ENCODE measurements at regions not wholly inside any gene's neighbourhood (a gene's known extent, or its start where the extent isn't known, plus 50 kb on each side); places are given as distances from the start of the nearest gene placed in this dataset.

- Histone ChIP-seq H3K4ac (ENCODE audit: low read depth, low read length) (no peak overlapping the region), H2AK5ac (ENCODE audit: low read depth, low read length) (no peak overlapping the region), H3K4me3 (ENCODE audit: insufficient read depth, low read depth, low read length) (no peak overlapping the region), H3K9ac (ENCODE audit: low read depth, low read length) (no peak overlapping the region), H4K20me1 (ENCODE audit: insufficient read depth, low read length) (no peaks in the 10 kb centered on the region), H3K18ac (ENCODE audit: low read depth, low read length) (no peak overlapping the region), H3K9me3 (ENCODE audit: control insufficient read depth, insufficient read depth, low read length) (peaks cover 22% of the 10 kb centered on the region), H4K8ac (ENCODE audit: low read depth in 2 of 2, low read length in 2 of 2) (no peak overlapping the region), H3K4me1 (ENCODE audit: control insufficient read depth, insufficient read depth, low read length) (no peaks in the 10 kb centered on the region), H2BK15ac (ENCODE audit: low read depth, low read length) (no peak overlapping the region), H4K5ac (ENCODE audit: low read depth, low read length) (no peak overlapping the region), H2BK120ac (ENCODE audit: low read depth, low read length) (no peak overlapping the region), H3K27me3 (ENCODE audit: control insufficient read depth, insufficient read depth, low read length) (no peaks in the 10 kb centered on the region), H3K23ac (ENCODE audit: low read depth, low read length) (no peak overlapping the region), H3K56ac (ENCODE audit: extremely low read depth, insufficient read depth, low read length) (no peak overlapping the region), H3K9me1 (ENCODE audit: insufficient read depth, low read length) (no peaks in the 10 kb centered on the region), H3K4me2 (ENCODE audit: low read depth, low read length) (no peak overlapping the region), H2BK5ac (ENCODE audit: low read depth, low read length, poor library complexity, severe bottlenecking) (no peak overlapping the region), H3K14ac (replicated peaks; ENCODE audit: low read depth, low read length) (no peak overlapping the region), H2AFZ (replicated peaks; ENCODE audit: low read length, poor library complexity) (no peak overlapping the region), H3K36me3 (ENCODE audit: control insufficient read depth, insufficient read depth, low read length) (no peaks in the 10 kb centered on the region), H3K27ac (ENCODE audit: insufficient read depth, low read length) (no peak overlapping the region), H2BK20ac (ENCODE audit: low read depth, low read length) (no peak overlapping the region), H4K91ac (ENCODE audit: insufficient read depth, low read depth, low read length) (no peak overlapping the region), H2AK9ac (replicated peaks; ENCODE audit: low read depth, low read length, poor library complexity) (no peak overlapping the region), H3K79me1 (ENCODE audit: low read depth in 1 of 2, low read length in 2 of 2) (no peaks in the 10 kb centered on the region)
- TF ChIP-seq POLR2A (IDR thresholded peaks at IDR 0.05; ENCODE audit: low read depth, low read length) (no peak), CTCF (conservative IDR thresholded peaks at IDR 0.05; ENCODE audit: low read depth, low read length) (no peak), CHD1 (IDR thresholded peaks at IDR 0.05; ENCODE audit: low read depth, low read length) (no peak), MXI1 (IDR thresholded peaks at IDR 0.05; ENCODE audit: borderline replicate concordance, low read depth, low read length) (no peak), USF2 (IDR thresholded peaks at IDR 0.05; ENCODE audit: low read depth, low read length) (no peak), MAZ (IDR thresholded peaks at IDR 0.05; ENCODE audit: borderline replicate concordance, low read depth, low read length) (no peak), CEBPB (IDR thresholded peaks at IDR 0.05; ENCODE audit: low read depth, low read length) (no peak), RFX5 (IDR thresholded peaks at IDR 0.05; ENCODE audit: low read depth, low read length) (no peak), BHLHE40 (IDR thresholded peaks at IDR 0.05; ENCODE audit: low read depth, low read length) (no peak), RAD21 (IDR thresholded peaks at IDR 0.05; ENCODE audit: low read length) (no peak), FOS (IDR thresholded peaks at IDR 0.05; ENCODE audit: low read depth, low read length) (no peak), NFE2L2 (IDR thresholded peaks at IDR 0.05; ENCODE audit: low read depth, low read length) (no peak), ELK1 (IDR thresholded peaks at IDR 0.05; ENCODE audit: borderline replicate concordance, low read depth, low read length) (no peak), RCOR1 (IDR thresholded peaks at IDR 0.05; ENCODE audit: insufficient replicate concordance, low read length) (no peak), MAFK (IDR thresholded peaks at IDR 0.05; ENCODE audit: low read depth, low read length) (no peak), SMC3 (IDR thresholded peaks at IDR 0.05; ENCODE audit: low read depth, low read length) (no peak)
- DNase-seq (no peak), ATAC-seq (ENCODE audit: low read depth) (no peak)
- no CpG with 5 or more reads among the region's 2 CpGs for WGBS, 2 experiments (ENCODE audit: extremely low coverage in 2 of 2, insufficient read length in 1 of 2)
- no TSS peak for BruUV-seq (replicated peaks)
- in situ Hi-C loops (cut with MboI; ENCODE audit: low sequenced_read_pairs) (no loop called here), dilution Hi-C loops (cut with HindIII; ENCODE audit: low sequenced_read_pairs, unreplicated experiment) (no loop called here), intact Hi-C loops (cut with micrococcal nuclease) (no loop called here)
- POLR2A ChIA-PET (ENCODE audit: unreplicated experiment) = no interaction called here
- CTCF ChIA-PET = no interaction called here
These were observed 398.5 kb upstream of the CNTNAP2 start for GRCh38 chr7:145718129-145718528.

Measured in IMR-90 (cell line).